AG09319 (cell line): ENCODE measurements at regions not wholly inside any gene's neighbourhood (a gene's known extent, or its start where the extent isn't known, plus 50 kb on each side); places are given as distances from the start of the nearest gene placed in this dataset.
A peak's percentile ranks its signal among the peaks of the same experiment; 100 is the strongest.

Experiments
- DNase-seq: peaks from one replicate; pipeline ENCODE4 v3.0.0-alpha.2; 2010; ENCODE audit warnings: low read depth; ENCODE audit errors: extremely low read depth
- TF ChIP-seq, protein P1 (sequence below): IDR thresholded peaks from 2 replicates; pipeline ENCODE4 v1.5.1; 2011; ENCODE audit warnings: low read depth, mild to moderate bottlenecking, inconsistent platforms, low read length, moderate library complexity

DNA sequence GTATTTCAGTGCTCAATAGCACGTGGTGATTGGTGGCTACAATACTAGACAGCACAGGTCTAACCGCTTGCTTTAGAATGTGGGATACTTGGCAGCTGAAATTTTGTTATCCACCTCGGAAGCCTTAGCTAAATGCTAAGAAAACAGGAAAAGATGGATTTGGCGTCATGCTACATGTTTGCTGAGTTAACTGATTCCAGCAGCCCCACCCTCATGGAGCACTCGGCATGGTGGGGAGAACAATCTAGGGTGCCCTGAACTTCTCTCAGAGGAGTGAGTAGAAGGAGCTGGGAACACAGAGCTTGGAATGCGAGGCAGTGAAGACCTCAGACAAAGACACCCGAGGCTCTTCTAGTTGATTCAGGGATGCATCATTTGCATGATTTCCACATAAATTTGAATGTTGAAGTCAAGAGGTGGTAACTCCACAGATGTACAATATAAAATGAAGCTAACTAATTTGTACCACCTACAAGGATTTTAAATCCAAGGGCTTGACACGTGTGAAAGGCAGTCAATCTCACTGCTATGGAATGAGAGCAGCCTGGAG, 145.1 kb upstream of the FSTL4 start:
- TF ChIP-seq, protein P1, sequence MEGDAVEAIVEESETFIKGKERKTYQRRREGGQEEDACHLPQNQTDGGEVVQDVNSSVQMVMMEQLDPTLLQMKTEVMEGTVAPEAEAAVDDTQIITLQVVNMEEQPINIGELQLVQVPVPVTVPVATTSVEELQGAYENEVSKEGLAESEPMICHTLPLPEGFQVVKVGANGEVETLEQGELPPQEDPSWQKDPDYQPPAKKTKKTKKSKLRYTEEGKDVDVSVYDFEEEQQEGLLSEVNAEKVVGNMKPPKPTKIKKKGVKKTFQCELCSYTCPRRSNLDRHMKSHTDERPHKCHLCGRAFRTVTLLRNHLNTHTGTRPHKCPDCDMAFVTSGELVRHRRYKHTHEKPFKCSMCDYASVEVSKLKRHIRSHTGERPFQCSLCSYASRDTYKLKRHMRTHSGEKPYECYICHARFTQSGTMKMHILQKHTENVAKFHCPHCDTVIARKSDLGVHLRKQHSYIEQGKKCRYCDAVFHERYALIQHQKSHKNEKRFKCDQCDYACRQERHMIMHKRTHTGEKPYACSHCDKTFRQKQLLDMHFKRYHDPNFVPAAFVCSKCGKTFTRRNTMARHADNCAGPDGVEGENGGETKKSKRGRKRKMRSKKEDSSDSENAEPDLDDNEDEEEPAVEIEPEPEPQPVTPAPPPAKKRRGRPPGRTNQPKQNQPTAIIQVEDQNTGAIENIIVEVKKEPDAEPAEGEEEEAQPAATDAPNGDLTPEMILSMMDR, result no peak
- no peak for DNase-seq

DNA sequence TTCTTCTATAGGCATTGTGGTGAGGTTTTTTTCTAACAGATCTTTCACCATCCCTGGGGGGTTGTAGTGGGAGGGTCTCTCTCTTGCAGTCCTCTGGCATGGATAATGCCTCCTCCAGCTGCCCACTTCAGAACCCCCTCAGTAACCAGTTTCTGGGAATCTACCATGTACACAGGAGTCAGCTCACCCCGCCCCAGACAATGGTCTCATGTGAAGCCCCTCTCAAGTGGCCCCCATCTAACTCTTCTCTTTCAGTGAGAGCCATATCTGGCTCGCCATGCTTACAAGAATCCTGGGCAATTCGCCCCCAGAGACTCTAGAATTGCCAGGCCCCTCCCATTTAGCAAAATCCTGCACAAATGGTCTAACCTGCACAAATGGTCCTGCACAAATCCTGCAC, 144.4 kb upstream of the FSTL4 start:
- DNase-seq, result no peak
- TF ChIP-seq, protein P1, result no peak

DNA sequence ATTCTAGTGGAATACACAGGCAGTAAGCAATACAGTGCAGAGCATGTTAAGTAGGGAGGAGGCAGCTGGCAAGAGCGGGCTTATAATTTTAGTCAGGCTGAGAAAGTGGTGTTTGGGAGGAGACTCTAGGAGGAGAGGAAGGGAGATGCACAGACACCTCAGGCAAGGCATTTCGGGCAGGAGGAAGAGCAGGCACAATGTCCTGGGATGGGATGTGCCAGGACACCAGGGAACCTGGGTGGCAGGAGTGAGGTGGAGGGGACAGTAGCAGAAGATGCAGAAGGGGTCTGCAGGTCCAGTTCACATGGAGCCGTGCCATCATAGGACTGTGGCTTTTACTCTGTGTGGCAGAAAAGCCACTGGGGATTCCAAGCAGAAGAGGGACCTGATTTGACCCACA, 143.7 kb upstream of the FSTL4 start:
- no peak for DNase-seq
- TF ChIP-seq, protein P1, result no peak

DNA sequence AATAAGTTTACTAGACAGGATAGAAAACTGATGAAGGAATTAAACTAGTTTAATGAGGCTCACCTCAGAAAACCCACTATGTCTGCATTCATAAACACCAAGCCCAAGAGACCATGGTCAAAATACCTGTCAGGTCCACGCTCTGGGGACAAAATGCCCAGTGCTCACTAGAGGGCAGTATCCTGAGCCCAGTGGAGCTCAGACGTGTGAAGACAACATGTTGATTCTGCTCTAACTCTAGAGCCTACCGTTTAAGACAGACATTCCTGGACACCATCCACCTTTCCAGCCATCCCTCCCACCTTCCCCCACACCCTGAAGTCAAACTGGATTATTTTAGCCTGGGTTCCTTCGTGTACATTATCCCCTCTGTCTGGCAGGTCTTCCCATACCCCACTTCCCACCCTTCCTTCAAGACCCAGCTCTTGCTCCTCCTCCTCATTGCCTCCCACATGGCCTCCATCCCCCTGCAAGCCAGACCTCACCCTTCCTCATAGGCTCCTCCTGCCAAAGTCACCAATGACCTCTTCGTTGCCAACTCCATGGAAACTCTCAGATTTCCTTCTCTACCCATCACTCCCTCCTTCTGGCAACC, 142.3 kb upstream of the FSTL4 start:
- DNase-seq, result no peak
- TF ChIP-seq, protein P1, result peak; percentile 44

DNA sequence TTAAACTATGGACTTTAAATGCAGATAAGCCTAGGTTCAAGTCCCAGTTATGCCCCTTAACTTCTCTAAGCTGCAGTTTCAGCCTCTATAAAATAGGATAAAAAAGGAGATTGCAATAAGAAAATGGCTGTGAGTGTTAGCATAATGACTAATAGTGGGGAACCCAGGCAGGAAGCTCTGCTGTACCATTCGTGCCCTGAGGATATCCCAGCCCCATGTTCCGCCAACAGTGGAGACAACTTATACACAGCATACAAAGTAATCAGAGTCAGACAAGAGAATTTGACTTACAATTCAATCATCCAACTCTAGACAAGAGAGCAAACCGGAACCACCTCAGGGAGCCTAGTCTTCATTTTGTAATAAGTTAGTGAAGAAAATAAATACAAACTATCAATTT, 141.5 kb upstream of the FSTL4 start:
- DNase-seq, result no peak
- TF ChIP-seq, protein P1, result no peak

DNA sequence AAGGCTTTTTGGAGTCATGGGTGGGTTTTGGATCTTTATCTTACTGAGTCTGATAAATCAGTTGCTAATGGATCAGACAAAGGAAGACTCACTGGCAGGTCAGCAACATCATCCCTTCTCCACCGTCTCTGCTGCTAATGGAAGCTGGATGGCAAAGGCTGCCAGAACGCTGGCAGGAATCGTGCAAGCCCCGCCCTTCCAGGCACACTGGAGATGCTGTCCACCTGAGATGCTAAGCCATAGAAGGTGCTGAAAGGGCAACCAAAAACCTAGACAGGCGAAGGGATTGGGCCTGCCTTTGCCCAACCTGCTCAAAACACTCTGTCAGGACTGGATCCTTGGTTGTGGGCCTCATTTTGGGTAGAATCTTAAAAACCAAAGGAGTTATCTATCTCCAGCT, 139.5 kb upstream of the FSTL4 start:
- TF ChIP-seq, protein P1, result no peak
- DNase-seq, result no peak

DNA sequence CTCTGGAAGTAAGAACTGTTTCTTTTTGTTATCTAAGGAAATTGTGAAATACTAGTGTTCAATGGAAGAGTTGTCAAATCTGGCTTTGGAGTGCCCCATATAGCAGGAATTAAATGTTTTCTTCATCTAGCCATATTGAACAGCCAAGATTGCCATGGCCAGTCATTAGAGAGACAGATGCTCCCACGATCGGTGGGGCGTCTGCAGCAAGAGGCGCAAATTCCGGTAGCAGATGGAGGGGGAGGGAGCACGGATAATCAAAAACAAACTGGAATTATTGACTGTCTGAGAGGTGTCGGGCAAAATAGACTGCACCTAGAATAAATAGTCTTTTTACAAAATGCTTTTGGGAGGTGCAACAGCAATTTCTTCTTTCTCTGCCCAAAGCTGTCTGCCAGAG, 139.1 kb upstream of the FSTL4 start:
- DNase-seq, result no peak
- TF ChIP-seq, protein P1, result no peak
